BLaER1 (cell line): ENCODE measurements at regions not wholly inside any gene's neighbourhood (a gene's known extent, or its start where the extent isn't known, plus 50 kb on each side); places are given as distances from the start of the nearest gene placed in this dataset.
"Not testable (repeated sequence)": the region's sequence is repeated elsewhere in the genome, so short reads cannot be mapped to it uniquely, and the experiment has no call there.

Experiments
- H3K27ac ChIP-seq: shearing (Covaris generic); formaldehyde crosslinking; 2 replicates; pipeline ENCODE4 v1.8.1; 2022
- H3K27me3 ChIP-seq: shearing (Covaris generic); formaldehyde crosslinking; 2 replicates; pipeline ENCODE4 v1.8.1; 2022
- H3K36me3 ChIP-seq: shearing (Covaris generic); formaldehyde crosslinking; 2 replicates; pipeline ENCODE4 v1.8.1; 2022
- H3K4me1 ChIP-seq: shearing (Covaris generic); formaldehyde crosslinking; 2 replicates; pipeline ENCODE4 v1.8.1; 2022
- H3K4me2 ChIP-seq: shearing (Covaris generic); formaldehyde crosslinking; 2 replicates; pipeline ENCODE4 v1.8.1; 2022
- H3K4me3 ChIP-seq: shearing (Covaris generic); formaldehyde crosslinking; 2 replicates; pipeline ENCODE4 v1.8.1; 2022
- H3K9ac ChIP-seq: shearing (Covaris generic); formaldehyde crosslinking; 2 replicates; pipeline ENCODE4 v1.8.1; 2022
- H3K9me3 ChIP-seq: shearing (Covaris generic); formaldehyde crosslinking; 2 replicates; pipeline ENCODE4 v1.8.1; 2022
- H4K20me1 ChIP-seq: shearing (Covaris generic); formaldehyde crosslinking; 2 replicates; pipeline ENCODE4 v1.8.1; 2022
- Cebpa-rat ChIP-seq: shearing (Covaris generic); IDR thresholded peaks from 2 replicates; pipeline ENCODE4 v1.8.1; 2022

DNA sequence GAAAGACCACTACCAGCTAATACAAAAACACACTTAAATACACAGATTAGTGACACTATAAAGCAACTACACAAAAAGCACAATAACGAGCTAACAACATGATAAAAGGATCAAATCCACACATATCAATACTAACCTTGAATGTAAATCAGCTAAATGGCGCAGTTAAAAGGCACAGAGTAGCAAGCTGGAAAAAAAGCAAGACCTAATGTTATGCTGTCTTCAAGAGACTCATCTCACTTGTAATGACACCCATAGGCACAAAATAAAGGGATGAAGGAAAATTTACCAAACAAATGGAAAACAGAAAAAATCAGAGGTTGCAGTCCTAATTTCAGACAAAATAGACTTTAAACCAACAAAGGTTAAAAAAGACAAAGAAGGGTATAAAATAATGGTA is 86.3 kb downstream of the NUS1 start:
- H3K9ac ChIP-seq, result no peak overlapping the region
- H3K4me3 ChIP-seq, result no peak overlapping the region
- no peak for TF ChIP-seq Cebpa-rat
- peaks cover 43% of the 10 kb centered on the region for H3K9me3 ChIP-seq
- H3K36me3 ChIP-seq, result no peaks in the 10 kb centered on the region
- no peaks in the 10 kb centered on the region for H3K27me3 ChIP-seq
- H3K27ac ChIP-seq, result no peak overlapping the region
- no peaks in the 10 kb centered on the region for H4K20me1 ChIP-seq
- H3K4me1 ChIP-seq, result no peaks in the 10 kb centered on the region
- H3K4me2 ChIP-seq, result no peak overlapping the region

DNA sequence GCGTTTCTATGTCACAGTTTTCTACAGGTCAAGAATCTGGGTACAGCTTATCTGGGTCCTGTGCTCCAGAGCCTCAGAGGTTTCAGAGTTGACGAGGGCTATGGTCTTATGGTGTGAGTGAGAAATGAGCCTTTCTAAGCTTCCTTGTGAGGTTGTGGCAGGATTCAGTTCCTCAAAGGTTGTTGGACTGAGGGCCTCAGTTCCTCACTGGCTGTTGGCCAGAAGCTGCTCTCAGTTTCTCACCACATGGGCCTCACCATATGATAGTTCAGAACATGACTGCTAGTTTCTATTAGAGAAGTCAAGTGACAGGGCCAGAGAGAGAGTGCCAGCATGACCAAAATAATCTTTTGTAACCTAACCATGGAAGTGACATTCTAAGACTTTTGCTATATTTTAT is 96.1 kb downstream of the NUS1 start:
- no peak overlapping the region for H3K27ac ChIP-seq
- no peak overlapping the region for H3K4me3 ChIP-seq
- no peaks in the 10 kb centered on the region for H3K27me3 ChIP-seq
- H3K9me3 ChIP-seq, result no peaks in the 10 kb centered on the region
- H3K4me2 ChIP-seq, result no peak overlapping the region
- no peaks in the 10 kb centered on the region for H3K36me3 ChIP-seq
- H3K4me1 ChIP-seq, result no peaks in the 10 kb centered on the region
- no peak overlapping the region for H3K9ac ChIP-seq
- H4K20me1 ChIP-seq, result no peaks in the 10 kb centered on the region
- TF ChIP-seq Cebpa-rat, result no peak

DNA sequence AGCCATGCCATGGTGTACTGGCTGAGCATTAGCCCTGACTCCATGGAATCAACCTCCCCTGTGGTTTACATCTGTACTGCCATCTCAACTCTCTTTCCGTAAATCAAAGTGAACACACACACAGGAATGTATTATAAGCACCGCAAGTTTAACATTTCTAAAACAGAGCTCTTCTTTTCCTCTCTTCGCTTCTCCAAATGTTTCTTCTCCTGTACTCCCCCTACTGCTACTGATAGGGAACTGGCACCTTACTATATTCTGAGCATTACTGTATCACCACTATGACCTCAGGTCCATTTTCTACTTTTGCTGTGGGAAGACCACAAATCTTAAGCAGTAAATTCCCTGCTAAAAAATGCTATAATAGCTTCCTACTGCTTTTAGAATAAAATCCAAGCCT is 101.2 kb downstream of the NUS1 start:
- no peaks in the 10 kb centered on the region for H3K9me3 ChIP-seq
- H3K4me3 ChIP-seq, result no peak overlapping the region
- H3K27ac ChIP-seq, result no peak overlapping the region
- no peaks in the 10 kb centered on the region for H3K27me3 ChIP-seq
- H3K9ac ChIP-seq, result no peak overlapping the region
- no peaks in the 10 kb centered on the region for H3K4me1 ChIP-seq
- H3K36me3 ChIP-seq, result no peaks in the 10 kb centered on the region
- H4K20me1 ChIP-seq, result no peaks in the 10 kb centered on the region
- no peak overlapping the region for H3K4me2 ChIP-seq
- TF ChIP-seq Cebpa-rat, result no peak

DNA sequence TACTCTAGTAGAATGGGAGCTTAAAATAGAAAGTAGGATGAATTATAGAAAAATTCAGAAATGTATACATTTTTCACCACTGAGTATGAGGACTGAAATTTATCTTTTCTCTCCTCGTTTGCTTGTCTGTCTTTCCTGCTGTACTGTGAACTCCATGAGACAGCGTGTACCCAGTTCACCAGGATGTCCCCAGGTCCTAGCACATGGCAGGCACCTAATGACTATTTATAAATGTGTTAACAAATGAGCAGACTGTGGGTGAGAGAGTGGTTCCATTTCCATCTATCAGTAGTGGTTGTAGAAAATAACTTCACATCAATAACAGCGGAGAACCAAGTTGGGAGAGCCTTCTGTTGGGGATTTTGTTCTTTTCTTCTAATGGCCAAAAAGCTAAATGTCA is 106.3 kb downstream of the NUS1 start:
- no peaks in the 10 kb centered on the region for H3K36me3 ChIP-seq
- no peaks in the 10 kb centered on the region for H4K20me1 ChIP-seq
- H3K4me2 ChIP-seq, result no peak overlapping the region
- no peak overlapping the region for H3K27ac ChIP-seq
- no peaks in the 10 kb centered on the region for H3K4me1 ChIP-seq
- TF ChIP-seq Cebpa-rat, result no peak
- H3K9me3 ChIP-seq, result no peaks in the 10 kb centered on the region
- H3K4me3 ChIP-seq, result no peak overlapping the region
- no peaks in the 10 kb centered on the region for H3K27me3 ChIP-seq
- no peak overlapping the region for H3K9ac ChIP-seq

DNA sequence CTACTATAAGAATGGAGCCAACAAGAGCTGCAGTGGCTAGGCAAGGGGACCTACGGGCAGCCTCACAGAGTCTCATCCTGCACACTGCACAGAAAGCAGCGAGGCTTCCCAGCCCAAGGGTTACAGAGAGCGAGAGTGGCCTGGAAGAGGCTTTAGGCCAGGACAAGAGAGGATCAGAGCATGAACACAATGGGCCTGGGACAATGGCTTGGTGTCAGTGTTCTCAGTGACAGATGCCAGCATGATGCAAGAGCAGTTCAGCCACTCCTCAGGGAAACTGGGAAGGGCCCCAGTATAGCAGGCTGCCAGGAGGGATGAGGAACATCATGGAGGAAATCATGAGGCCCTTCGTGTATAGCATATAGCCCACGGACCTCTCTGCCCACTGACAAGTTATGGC is 108.0 kb downstream of the NUS1 start:
- H3K27ac ChIP-seq, result no peak overlapping the region
- H3K9me3 ChIP-seq, result no peaks in the 10 kb centered on the region
- no peak overlapping the region for H3K4me2 ChIP-seq
- no peak for TF ChIP-seq Cebpa-rat
- H4K20me1 ChIP-seq, result no peaks in the 10 kb centered on the region
- no peak overlapping the region for H3K4me3 ChIP-seq
- no peaks in the 10 kb centered on the region for H3K4me1 ChIP-seq
- no peak overlapping the region for H3K9ac ChIP-seq
- H3K36me3 ChIP-seq, result no peaks in the 10 kb centered on the region
- no peaks in the 10 kb centered on the region for H3K27me3 ChIP-seq

DNA sequence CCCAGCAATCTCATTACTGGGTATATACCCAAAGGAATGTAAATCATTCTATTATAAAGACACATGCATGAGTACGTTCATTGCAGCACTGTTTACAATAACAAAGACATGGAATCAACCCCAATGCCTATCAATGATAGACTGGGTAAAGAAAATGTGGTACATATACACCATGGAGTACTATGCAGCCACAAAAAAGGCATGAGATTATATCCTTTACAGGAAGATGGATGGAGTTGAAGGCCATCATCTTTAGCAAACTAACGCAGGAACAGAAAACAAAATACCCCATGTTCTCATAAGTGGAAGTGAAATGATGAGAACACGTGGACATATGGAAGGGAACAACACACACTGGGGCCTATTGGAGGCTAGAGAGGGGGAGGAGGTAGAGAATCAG is 115.7 kb downstream of the NUS1 start:
- no peak for TF ChIP-seq Cebpa-rat
- Histone ChIP-seq H3K27ac (no peak overlapping the region), H3K4me2 (peak overlapping the region; percentile 26), H3K27me3 (no peaks in the 10 kb centered on the region), H3K9ac (no peak overlapping the region), H3K4me3 (no peak overlapping the region), H4K20me1 (no peaks in the 10 kb centered on the region), H3K9me3 (no peaks in the 10 kb centered on the region), H3K4me1 (peaks cover 13% of the 10 kb centered on the region), H3K36me3 (no peaks in the 10 kb centered on the region)

DNA sequence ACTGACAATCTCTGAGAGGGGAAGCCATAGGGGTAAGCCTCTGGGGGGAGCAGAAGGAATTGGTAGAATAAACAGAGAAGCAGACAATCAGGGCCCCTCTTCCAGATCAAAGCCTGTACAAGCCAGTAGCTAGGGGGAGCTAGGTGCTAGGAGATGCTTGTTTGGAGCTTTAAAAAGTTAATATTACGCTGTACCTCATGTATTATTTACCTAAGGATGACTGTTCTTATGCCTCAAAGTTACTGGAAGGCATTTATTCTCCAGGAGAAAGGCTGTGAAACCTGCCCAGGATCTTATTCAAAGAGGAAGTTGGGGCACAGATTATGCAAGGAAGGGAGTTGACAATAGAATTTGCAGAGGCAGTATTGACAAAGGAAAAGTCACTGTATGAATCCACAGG is 111.8 kb upstream of the SLC35F1 start:
- no peaks in the 10 kb centered on the region for H3K9me3 ChIP-seq
- H3K27me3 ChIP-seq, result no peaks in the 10 kb centered on the region
- H3K4me3 ChIP-seq, result no peak overlapping the region
- no peak for TF ChIP-seq Cebpa-rat
- no peak overlapping the region for H3K27ac ChIP-seq
- H4K20me1 ChIP-seq, result no peaks in the 10 kb centered on the region
- no peak overlapping the region for H3K4me2 ChIP-seq
- H3K9ac ChIP-seq, result no peak overlapping the region
- H3K4me1 ChIP-seq, result peaks cover 7% of the 10 kb centered on the region
- H3K36me3 ChIP-seq, result no peaks in the 10 kb centered on the region

DNA sequence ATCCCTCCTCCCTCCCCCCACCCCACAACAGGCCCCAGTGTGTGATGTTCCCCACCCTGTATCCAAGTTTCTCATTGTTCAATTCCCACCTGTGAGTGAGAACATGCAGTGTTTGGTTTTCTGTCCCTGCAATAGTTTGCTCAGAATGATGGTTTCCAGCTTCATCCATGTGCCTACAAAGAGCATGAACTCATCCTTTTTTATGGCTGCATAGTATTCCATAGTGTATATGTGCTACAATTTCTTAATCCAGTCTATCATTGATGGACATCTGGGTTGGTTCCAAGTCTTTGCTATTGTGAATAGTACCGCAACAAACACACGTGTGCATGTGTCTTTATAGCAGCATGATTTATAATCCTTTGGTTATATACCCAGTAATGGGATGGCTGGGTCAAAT is 108.2 kb upstream of the SLC35F1 start:
- not testable (repeated sequence) for H3K27me3 ChIP-seq, H3K4me3 ChIP-seq, H3K36me3 ChIP-seq, H3K4me2 ChIP-seq, H3K9me3 ChIP-seq, H4K20me1 ChIP-seq, H3K9ac ChIP-seq, H3K4me1 ChIP-seq, H3K27ac ChIP-seq

DNA sequence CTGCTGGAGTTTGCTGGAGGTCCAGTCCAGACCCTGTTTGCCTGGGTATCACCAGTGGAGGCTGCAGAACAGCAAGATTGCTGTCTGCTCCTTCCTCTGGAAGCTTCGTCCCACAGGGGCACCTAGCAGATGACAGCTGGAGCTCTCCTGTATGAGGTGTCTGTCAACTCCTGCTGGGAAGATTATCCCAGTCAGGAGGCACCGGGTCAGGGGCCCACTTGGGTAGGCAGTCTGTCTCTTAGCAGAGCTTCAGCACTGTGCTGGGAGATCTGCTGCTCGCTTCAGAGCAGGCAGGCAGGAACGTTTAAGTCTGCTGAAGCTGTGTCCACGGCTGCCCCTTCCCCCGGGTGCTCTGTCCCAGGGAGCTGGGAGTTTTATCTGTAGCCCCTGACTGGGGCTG is 96.8 kb upstream of the SLC35F1 start:
- Histone ChIP-seq H3K4me1 (no peaks in the 10 kb centered on the region; the same call in 1 of the 2 replicates), H3K4me3 (no peak overlapping the region), H3K9me3 (0 out of 2 replicates have a peak, but pooled peaks cover 4% of the 10 kb centered on the region), H3K36me3 (no peaks in the 10 kb centered on the region), H3K27ac (no peak overlapping the region), H3K27me3 (no peaks in the 10 kb centered on the region), H3K4me2 (no peak overlapping the region), H3K9ac (no peak overlapping the region), H4K20me1 (no peaks in the 10 kb centered on the region)
- no peak for TF ChIP-seq Cebpa-rat

DNA sequence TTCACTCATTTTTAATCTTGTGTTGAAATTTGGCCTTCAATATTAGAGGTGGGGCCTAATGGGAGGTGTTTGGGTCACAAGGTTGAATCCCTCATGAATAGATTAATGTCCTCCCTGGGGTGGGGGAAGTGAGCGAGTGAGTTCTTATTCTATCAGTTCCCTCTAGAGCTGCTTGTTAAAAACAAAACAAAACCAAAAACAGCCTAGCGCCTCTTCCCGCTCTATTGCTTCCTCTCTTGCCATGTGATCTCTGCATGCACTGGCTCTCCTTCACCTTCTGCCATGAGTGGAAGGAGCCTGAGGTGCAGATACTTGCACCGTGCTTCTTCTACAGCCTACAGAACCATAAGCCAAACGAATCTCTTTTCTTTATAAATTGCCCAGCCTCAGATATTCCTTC is 89.6 kb upstream of the SLC35F1 start:
- H3K4me3 ChIP-seq, result no peak overlapping the region
- H3K27me3 ChIP-seq, result no peaks in the 10 kb centered on the region
- H3K4me1 ChIP-seq, result no peaks in the 10 kb centered on the region
- H3K9ac ChIP-seq, result no peak overlapping the region
- H3K27ac ChIP-seq, result no peak overlapping the region
- H4K20me1 ChIP-seq, result no peaks in the 10 kb centered on the region
- no peak for TF ChIP-seq Cebpa-rat
- H3K36me3 ChIP-seq, result no peaks in the 10 kb centered on the region
- H3K9me3 ChIP-seq, result no peaks in the 10 kb centered on the region; the same call in 1 of the 2 replicates
- H3K4me2 ChIP-seq, result no peak overlapping the region

DNA sequence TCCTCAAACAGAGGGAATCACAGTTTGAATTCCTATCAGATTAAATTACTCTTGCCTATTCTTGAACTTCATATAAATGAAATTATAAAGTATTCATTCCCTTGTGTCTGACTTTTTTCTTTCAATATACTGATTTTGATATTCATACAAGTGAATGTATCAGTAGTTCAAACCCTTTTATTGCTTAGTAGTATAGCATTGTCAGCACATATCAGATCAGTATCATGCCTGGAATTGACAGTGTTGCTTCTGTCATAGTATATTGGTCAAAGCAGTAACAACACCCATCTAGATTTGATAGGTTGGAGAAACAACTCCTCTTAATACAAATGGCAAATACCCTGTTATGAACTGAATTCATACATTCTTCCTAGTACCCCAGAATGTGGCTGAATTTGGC is 89.1 kb upstream of the SLC35F1 start:
- H3K4me2 ChIP-seq, result no peak overlapping the region

More for the DNA sequence above, 89.1 kb upstream of the SLC35F1 start:
- no peak for TF ChIP-seq Cebpa-rat
- H3K9ac ChIP-seq, result no peak overlapping the region
- no peaks in the 10 kb centered on the region; the same call in 1 of the 2 replicates for H3K9me3 ChIP-seq
- no peaks in the 10 kb centered on the region for H3K36me3 ChIP-seq
- no peaks in the 10 kb centered on the region for H3K27me3 ChIP-seq
- no peak overlapping the region for H3K4me3 ChIP-seq
- no peak overlapping the region for H3K27ac ChIP-seq
- no peaks in the 10 kb centered on the region for H4K20me1 ChIP-seq
- no peaks in the 10 kb centered on the region for H3K4me1 ChIP-seq
